ENCODE measurements at regions not wholly inside any gene's neighbourhood (a gene's known extent, or its start where the extent isn't known, plus 50 kb on each side); places are given as distances from the start of the nearest gene placed in this dataset.
A peak's percentile ranks its signal among the peaks of the same experiment; 100 is the strongest.

GRCh38 chr6:133632206-133632605 lies 256.7 kb upstream of the TCF21 start:
- DNase-seq, result no peak

GRCh38 chr6:133632906-133633305 lies 256.0 kb upstream of the TCF21 start:
- DNase-seq, result no peak

GRCh38 chr6:133634474-133634873 lies 254.4 kb upstream of the TCF21 start:
- peak; percentile 21 for DNase-seq

GRCh38 chr6:133635447-133635846 lies 253.5 kb upstream of the TCF21 start:
- DNase-seq, result no peak

GRCh38 chr6:133637436-133637835 lies 251.5 kb upstream of the TCF21 start:
- DNase-seq, result no peak

GRCh38 chr6:133637874-133638273 lies 251.0 kb upstream of the TCF21 start:
- no peak for DNase-seq

- DNase-seq, result no peak
These were observed 247.8 kb upstream of the TCF21 start for GRCh38 chr6:133641104-133641503.

GRCh38 chr6:133644548-133644891 lies 244.4 kb upstream of the TCF21 start:
- no peak for DNase-seq

GRCh38 chr6:133644892-133645619 lies 243.9 kb upstream of the TCF21 start:
- peak; percentile 51 for DNase-seq

- no peak for DNase-seq
These were observed 242.8 kb upstream of the TCF21 start for GRCh38 chr6:133645966-133646740.

GRCh38 chr6:133648581-133648980 lies 240.3 kb upstream of the TCF21 start:
- no peak for DNase-seq

- DNase-seq, result no peak
These were observed 217.5 kb upstream of the TCF21 start for GRCh38 chr6:133671376-133671775.

GRCh38 chr6:133673056-133673455 lies 215.9 kb upstream of the TCF21 start:
- no peak for DNase-seq

- peak; percentile 8 for DNase-seq
These were observed 214.3 kb upstream of the TCF21 start for GRCh38 chr6:133674661-133675060.

- DNase-seq, result no peak
These were observed 207.9 kb upstream of the TCF21 start for GRCh38 chr6:133680994-133681393.

GRCh38 chr6:133681891-133682290 lies 207.0 kb upstream of the TCF21 start:
- no peak for DNase-seq

- no peak for DNase-seq
These were observed 206.2 kb upstream of the TCF21 start for GRCh38 chr6:133682506-133683307.

GRCh38 chr6:133683308-133683580 lies 205.7 kb upstream of the TCF21 start:
- no peak for DNase-seq

- no peak for DNase-seq
These were observed 205.3 kb upstream of the TCF21 start for GRCh38 chr6:133683606-133684005.

GRCh38 chr6:133688705-133689492 lies 200.0 kb upstream of the TCF21 start:
- DNase-seq, result no peak

GRCh38 chr6:133689863-133690262 lies 199.1 kb upstream of the TCF21 start:
- no peak for DNase-seq

- no peak for DNase-seq
These were observed 195.3 kb upstream of the TCF21 start for GRCh38 chr6:133693565-133693964.

GRCh38 chr6:133697185-133697584 lies 191.7 kb upstream of the TCF21 start:
- no peak for DNase-seq

All from OCI-M1 (cell line).